Kidney tubule cell (primary cell): ENCODE measurements at regions not wholly inside any gene's neighbourhood (a gene's known extent, or its start where the extent isn't known, plus 50 kb on each side); places are given as distances from the start of the nearest gene placed in this dataset.

Source experiments
- DNase-seq: peaks from one replicate; pipeline ENCODE4 v3.0.0-alpha.2; 2018; ENCODE audit warnings: low spot score

- no peak for DNase-seq
Observed at GRCh38 chr1:8203056-8203455, 114.9 kb upstream of the SLC45A1 start.

GRCh38 chr1:8202182-8202905, 115.6 kb upstream of the SLC45A1 start:
- peak; percentile 89 for DNase-seq

- DNase-seq = peak; percentile 71
Observed at GRCh38 chr1:8201331-8201861, 116.5 kb upstream of the SLC45A1 start.

GRCh38 chr1:8200317-8201115, 117.4 kb upstream of the SLC45A1 start:
- no peak for DNase-seq

- no peak for DNase-seq
Observed at GRCh38 chr1:8198522-8198921, 119.4 kb upstream of the SLC45A1 start.

- DNase-seq = peak; percentile 86
Observed at GRCh38 chr1:8197493-8198282, 120.2 kb upstream of the SLC45A1 start.

- peak; percentile 74 for DNase-seq
Observed at GRCh38 chr1:8194481-8195227, 123.3 kb upstream of the SLC45A1 start.

- DNase-seq = no peak
Observed at GRCh38 chr1:8193840-8194406, 124.0 kb upstream of the SLC45A1 start.

GRCh38 chr1:8191474-8191873, 126.4 kb upstream of the SLC45A1 start:
- no peak for DNase-seq

- DNase-seq = peak; percentile 38
Observed at GRCh38 chr1:8189931-8190483, 127.9 kb upstream of the SLC45A1 start.

GRCh38 chr1:8185400-8185799, 132.5 kb upstream of the SLC45A1 start:
- DNase-seq = no peak

- DNase-seq = peak; percentile 30
Observed at GRCh38 chr1:8184301-8184700, 133.6 kb upstream of the SLC45A1 start.

GRCh38 chr1:8182034-8182761, 135.7 kb upstream of the SLC45A1 start:
- DNase-seq = peak; percentile 63

GRCh38 chr1:8179132-8179793, 138.7 kb upstream of the SLC45A1 start:
- no peak for DNase-seq

- no peak for DNase-seq
Observed at GRCh38 chr1:8176279-8176678, 141.6 kb upstream of the SLC45A1 start.

- DNase-seq = no peak
Observed at GRCh38 chr1:8174807-8175206, 143.1 kb upstream of the SLC45A1 start.

GRCh38 chr1:8171751-8172464, 145.8 kb upstream of the ERRFI1 start:
- DNase-seq = no peak

GRCh38 chr1:8170059-8170835, 144.1 kb upstream of the ERRFI1 start:
- DNase-seq = no peak
